SJCRH30 (cell line): ENCODE measurements at regions not wholly inside any gene's neighbourhood (a gene's known extent, or its start where the extent isn't known, plus 50 kb on each side); places are given as distances from the start of the nearest gene placed in this dataset.

ENCODE experiments used
- DNase-seq, 2 experiments: peaks; one replicate each; pipeline ENCODE4 v3.0.0-alpha.2; 2015 to 2020
- H3K27ac ChIP-seq: fragments of 250-450 bp; sonication (Bioruptor Pico); 2 replicates; pipeline ENCODE4 v1.5.1; 2020; ENCODE audit warnings: mild to moderate bottlenecking, moderate library complexity
- H3K27me3 ChIP-seq: fragments of 250-450 bp; sonication (Bioruptor Pico); 2 replicates; pipeline ENCODE4 v1.5.1; 2020; ENCODE audit warnings: mild to moderate bottlenecking, moderate library complexity
- H3K36me3 ChIP-seq: fragments of 250-450 bp; sonication (Bioruptor Pico); 2 replicates; pipeline ENCODE4 v1.5.1; 2020; ENCODE audit warnings: mild to moderate bottlenecking, moderate library complexity
- H3K4me1 ChIP-seq: fragments of 250-450 bp; sonication (Bioruptor Pico); 2 replicates; pipeline ENCODE4 v1.5.1; 2020; ENCODE audit warnings: mild to moderate bottlenecking, moderate library complexity
- H3K4me3 ChIP-seq: fragments of 250-450 bp; sonication (Bioruptor Pico); 2 replicates; pipeline ENCODE4 v1.5.1; 2020; ENCODE audit warnings: mild to moderate bottlenecking, moderate library complexity
- H3K9me3 ChIP-seq: fragments of 250-450 bp; sonication (Bioruptor Pico); replicated peaks from 2 replicates; pipeline ENCODE4 v1.5.1; 2020; ENCODE audit warnings: mild to moderate bottlenecking, moderate library complexity

- Histone ChIP-seq H3K36me3 (no peaks in the 10 kb centered on the region), H3K27ac (no peak overlapping the region), H3K9me3 (no peaks in the 10 kb centered on the region; the same call in 1 of the 2 replicates), H3K27me3 (no peaks in the 10 kb centered on the region), H3K4me1 (no peaks in the 10 kb centered on the region), H3K4me3 (no peak overlapping the region)
- DNase-seq: no peak
Observed at GRCh38 chr2:151114874-151115273, 146.8 kb downstream of the RBM43 start.

- Histone ChIP-seq H3K27ac (no peak overlapping the region), H3K27me3 (no peaks in the 10 kb centered on the region), H3K4me1 (no peaks in the 10 kb centered on the region), H3K9me3 (no peaks in the 10 kb centered on the region; the same call in 1 of the 2 replicates), H3K4me3 (no peak overlapping the region), H3K36me3 (no peaks in the 10 kb centered on the region)
- no peak for DNase-seq
Observed at GRCh38 chr2:151113318-151113717, 148.3 kb downstream of the RBM43 start.

GRCh38 chr2:151111599-151112278, 149.9 kb downstream of the RBM43 start:
- no peaks in the 10 kb centered on the region for H3K27me3 ChIP-seq
- no peaks in the 10 kb centered on the region for H3K9me3 ChIP-seq
- DNase-seq: no peak
- H3K4me1 ChIP-seq: no peaks in the 10 kb centered on the region
- no peak overlapping the region for H3K4me3 ChIP-seq
- no peak overlapping the region for H3K27ac ChIP-seq
- H3K36me3 ChIP-seq: no peaks in the 10 kb centered on the region

GRCh38 chr2:151106805-151107506, 154.7 kb downstream of the RBM43 start:
- Histone ChIP-seq H3K9me3 (no peaks in the 10 kb centered on the region), H3K27ac (no peak overlapping the region), H3K4me1 (no peaks in the 10 kb centered on the region), H3K4me3 (no peak overlapping the region), H3K36me3 (no peaks in the 10 kb centered on the region), H3K27me3 (no peaks in the 10 kb centered on the region)
- DNase-seq: no peak

GRCh38 chr2:151103551-151103950, 158.1 kb downstream of the RBM43 start:
- Histone ChIP-seq H3K36me3 (no peaks in the 10 kb centered on the region), H3K27ac (no peak overlapping the region), H3K27me3 (0 out of 2 replicates have a peak, but pooled peaks cover 3% of the 10 kb centered on the region), H3K4me1 (no peaks in the 10 kb centered on the region), H3K9me3 (no peaks in the 10 kb centered on the region), H3K4me3 (no peak overlapping the region)
- no peak for DNase-seq

- peaks cover 8% of the 10 kb centered on the region for H3K4me1 ChIP-seq
- no peaks in the 10 kb centered on the region for H3K9me3 ChIP-seq
- no peak for DNase-seq
- no peak overlapping the region for H3K27ac ChIP-seq
- no peak overlapping the region for H3K4me3 ChIP-seq
- H3K27me3 ChIP-seq: 0 out of 2 replicates have a peak, but pooled peaks cover 3% of the 10 kb centered on the region
- no peaks in the 10 kb centered on the region for H3K36me3 ChIP-seq
Observed at GRCh38 chr2:151102226-151102625, 159.4 kb downstream of the RBM43 start.

GRCh38 chr2:151098841-151099240, 162.8 kb downstream of the RBM43 start:
- no peak overlapping the region for H3K4me3 ChIP-seq
- DNase-seq: no peak
- H3K36me3 ChIP-seq: no peaks in the 10 kb centered on the region
- peaks cover 14% of the 10 kb centered on the region for H3K4me1 ChIP-seq
- no peaks in the 10 kb centered on the region for H3K9me3 ChIP-seq
- no peak overlapping the region for H3K27ac ChIP-seq
- 0 out of 2 replicates have a peak, but pooled peaks cover 3% of the 10 kb centered on the region for H3K27me3 ChIP-seq

- peak overlapping the region; percentile 43 for H3K27ac ChIP-seq
- no peaks in the 10 kb centered on the region for H3K9me3 ChIP-seq
- 0 out of 2 replicates have a peak, but pooled peaks cover 3% of the 10 kb centered on the region for H3K27me3 ChIP-seq
- peaks cover 14% of the 10 kb centered on the region for H3K4me1 ChIP-seq
- peak in 1 of 2 experiments; percentile 24 for DNase-seq
- no peak overlapping the region for H3K4me3 ChIP-seq
- H3K36me3 ChIP-seq: no peaks in the 10 kb centered on the region
Observed at GRCh38 chr2:151097895-151098294, 163.8 kb downstream of the RBM43 start.

- no peak overlapping the region for H3K4me3 ChIP-seq
- H3K27ac ChIP-seq: peak overlapping the region; percentile 43
- H3K4me1 ChIP-seq: peaks cover 14% of the 10 kb centered on the region
- DNase-seq: peak; percentile 64 to 79
- H3K36me3 ChIP-seq: no peaks in the 10 kb centered on the region
- no peaks in the 10 kb centered on the region for H3K9me3 ChIP-seq
- H3K27me3 ChIP-seq: 0 out of 2 replicates have a peak, but pooled peaks cover 3% of the 10 kb centered on the region
Observed at GRCh38 chr2:151097128-151097527, 164.5 kb downstream of the RBM43 start.

- no peaks in the 10 kb centered on the region for H3K9me3 ChIP-seq
- no peaks in the 10 kb centered on the region for H3K36me3 ChIP-seq
- peaks cover 14% of the 10 kb centered on the region for H3K4me1 ChIP-seq
- H3K4me3 ChIP-seq: no peak overlapping the region
- no peak for DNase-seq
- 0 out of 2 replicates have a peak, but pooled peaks cover 3% of the 10 kb centered on the region for H3K27me3 ChIP-seq
- no peak overlapping the region for H3K27ac ChIP-seq
Observed at GRCh38 chr2:151096235-151096634, 165.4 kb downstream of the RBM43 start.

GRCh38 chr2:151095463-151095862, 166.2 kb downstream of the RBM43 start:
- peaks cover 14% of the 10 kb centered on the region for H3K4me1 ChIP-seq
- no peaks in the 10 kb centered on the region for H3K9me3 ChIP-seq
- H3K27ac ChIP-seq: no peak overlapping the region
- no peak overlapping the region for H3K4me3 ChIP-seq
- H3K36me3 ChIP-seq: no peaks in the 10 kb centered on the region
- no peaks in the 10 kb centered on the region for H3K27me3 ChIP-seq
- DNase-seq: no peak

GRCh38 chr2:151091583-151091982, 170.1 kb downstream of the RBM43 start:
- peaks cover 3% of the 10 kb centered on the region; the same call in 1 of the 2 replicates for H3K4me1 ChIP-seq
- H3K36me3 ChIP-seq: no peaks in the 10 kb centered on the region
- H3K27ac ChIP-seq: no peak overlapping the region
- no peaks in the 10 kb centered on the region for H3K9me3 ChIP-seq
- no peak overlapping the region for H3K4me3 ChIP-seq
- no peak for DNase-seq
- H3K27me3 ChIP-seq: no peaks in the 10 kb centered on the region

- Histone ChIP-seq H3K27me3 (no peaks in the 10 kb centered on the region), H3K4me3 (no peak overlapping the region), H3K36me3 (no peaks in the 10 kb centered on the region), H3K27ac (no peak overlapping the region), H3K9me3 (no peaks in the 10 kb centered on the region), H3K4me1 (no peaks in the 10 kb centered on the region)
- no peak for DNase-seq
Observed at GRCh38 chr2:151087377-151087776, 174.3 kb downstream of the RBM43 start.

- Histone ChIP-seq H3K4me3 (no peak overlapping the region), H3K36me3 (no peaks in the 10 kb centered on the region), H3K27me3 (no peaks in the 10 kb centered on the region), H3K9me3 (no peaks in the 10 kb centered on the region), H3K27ac (no peak overlapping the region), H3K4me1 (no peaks in the 10 kb centered on the region)
- no peak for DNase-seq
Observed at GRCh38 chr2:151085181-151085611, 176.5 kb downstream of the RBM43 start.
